Choroid plexus epithelial cell (primary cell): ENCODE measurements at regions not wholly inside any gene's neighbourhood (a gene's known extent, or its start where the extent isn't known, plus 50 kb on each side); places are given as distances from the start of the nearest gene placed in this dataset.

Experiments
- DNase-seq: peaks from one replicate; pipeline ENCODE4 v3.0.0-alpha.2; 2010; ENCODE audit warnings: low read depth
- H3K4me3 ChIP-seq: 2 replicates; pipeline ENCODE4 v1.5.1; 2011; ENCODE audit warnings: low read depth, mild to moderate bottlenecking, control low read depth, low read length, moderate library complexity
- CTCF ChIP-seq: conservative IDR thresholded peaks from 2 replicates; pipeline ENCODE4 v1.5.1; 2011; ENCODE audit warnings: low read depth, mild to moderate bottlenecking, control low read depth, inconsistent platforms, low read length, moderate library complexity

DNA sequence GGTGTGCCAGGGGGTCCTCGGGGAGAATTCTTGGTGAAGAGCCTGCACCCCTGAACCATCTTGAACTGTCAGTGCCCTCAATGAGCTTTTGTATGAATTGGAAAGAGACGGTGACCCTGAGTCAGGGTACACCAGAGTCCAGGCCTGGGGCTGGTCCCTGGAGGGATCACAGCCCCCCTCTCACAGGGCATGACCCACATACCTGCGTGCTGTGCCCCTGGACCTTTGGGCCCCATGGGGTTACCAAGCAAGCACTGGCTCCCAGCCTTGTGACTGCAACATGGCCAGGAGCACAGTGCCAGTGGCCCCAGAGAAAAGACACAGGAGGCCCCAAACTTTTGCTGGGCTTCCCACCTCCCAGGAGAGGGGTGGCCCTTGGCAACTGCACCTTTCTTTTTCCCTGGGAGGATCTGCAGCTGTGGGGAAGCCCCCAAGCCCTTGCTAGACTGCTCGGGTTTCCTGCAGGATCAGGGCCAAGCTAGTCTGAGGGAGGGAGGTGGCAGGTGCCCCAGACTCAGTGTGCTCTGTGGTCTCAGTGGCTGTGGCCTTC is 153.5 kb downstream of the ZNF248 start:
- no peak overlapping the region for H3K4me3 ChIP-seq
- DNase-seq: no peak
- TF ChIP-seq CTCF: no peak

DNA sequence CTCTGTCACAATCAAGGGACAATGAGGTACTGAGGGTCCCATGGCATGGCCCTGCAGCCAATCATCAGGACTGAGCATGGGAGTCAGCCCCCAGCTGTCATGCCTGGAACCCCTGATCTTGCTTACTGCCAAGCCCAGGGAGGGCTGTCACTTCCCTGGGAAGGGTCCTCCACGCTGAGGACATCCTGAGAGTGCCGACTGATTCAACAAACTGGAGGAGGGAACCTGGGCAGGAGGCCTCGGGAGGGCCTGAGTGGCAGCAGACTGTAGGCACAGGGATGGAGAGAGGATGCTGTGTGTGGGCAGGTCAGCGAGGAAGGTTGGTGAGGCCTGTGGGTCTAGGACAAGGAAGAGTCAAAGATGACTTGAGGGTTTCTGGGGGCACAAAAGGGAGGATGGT is 154.3 kb downstream of the ZNF248 start:
- H3K4me3 ChIP-seq: no peak overlapping the region
- DNase-seq: no peak
- no peak for TF ChIP-seq CTCF

DNA sequence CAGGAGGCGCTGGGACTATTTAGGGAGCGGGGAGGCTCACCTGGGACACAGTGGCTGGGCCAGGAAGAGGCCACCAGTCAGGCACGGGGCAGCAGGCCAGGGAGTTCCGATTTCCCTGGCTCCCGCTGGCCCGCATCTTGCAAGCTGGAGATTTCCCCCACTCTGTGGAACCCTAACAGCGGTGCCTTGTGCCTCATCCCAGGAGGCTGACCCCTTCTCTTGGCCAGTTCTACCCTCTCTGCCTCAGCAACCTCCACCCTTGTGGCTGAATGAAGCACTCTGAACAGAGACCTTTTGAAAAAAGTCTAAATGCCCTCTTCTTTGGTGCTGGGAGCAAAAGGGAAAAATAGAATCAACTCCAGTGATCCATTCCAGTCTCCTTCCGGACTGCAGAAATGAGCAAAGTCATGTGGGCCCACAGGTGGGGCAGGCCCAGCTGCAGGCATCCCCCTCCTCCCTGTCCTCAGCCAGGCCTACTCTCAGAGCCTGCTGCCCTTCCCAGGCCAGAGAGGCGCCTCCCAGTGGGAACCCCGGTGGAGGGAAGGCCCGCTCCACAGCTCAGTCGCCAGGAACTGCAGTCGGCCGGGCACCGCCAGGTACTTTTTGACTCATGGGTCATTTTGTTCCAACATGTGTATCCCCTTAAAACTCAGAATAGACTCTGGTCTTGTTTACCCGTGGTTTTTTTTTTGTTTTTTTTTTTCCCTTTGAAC is 155.5 kb downstream of the ZNF248 start:
- no peak for TF ChIP-seq CTCF
- DNase-seq: no peak
- no peak overlapping the region for H3K4me3 ChIP-seq

DNA sequence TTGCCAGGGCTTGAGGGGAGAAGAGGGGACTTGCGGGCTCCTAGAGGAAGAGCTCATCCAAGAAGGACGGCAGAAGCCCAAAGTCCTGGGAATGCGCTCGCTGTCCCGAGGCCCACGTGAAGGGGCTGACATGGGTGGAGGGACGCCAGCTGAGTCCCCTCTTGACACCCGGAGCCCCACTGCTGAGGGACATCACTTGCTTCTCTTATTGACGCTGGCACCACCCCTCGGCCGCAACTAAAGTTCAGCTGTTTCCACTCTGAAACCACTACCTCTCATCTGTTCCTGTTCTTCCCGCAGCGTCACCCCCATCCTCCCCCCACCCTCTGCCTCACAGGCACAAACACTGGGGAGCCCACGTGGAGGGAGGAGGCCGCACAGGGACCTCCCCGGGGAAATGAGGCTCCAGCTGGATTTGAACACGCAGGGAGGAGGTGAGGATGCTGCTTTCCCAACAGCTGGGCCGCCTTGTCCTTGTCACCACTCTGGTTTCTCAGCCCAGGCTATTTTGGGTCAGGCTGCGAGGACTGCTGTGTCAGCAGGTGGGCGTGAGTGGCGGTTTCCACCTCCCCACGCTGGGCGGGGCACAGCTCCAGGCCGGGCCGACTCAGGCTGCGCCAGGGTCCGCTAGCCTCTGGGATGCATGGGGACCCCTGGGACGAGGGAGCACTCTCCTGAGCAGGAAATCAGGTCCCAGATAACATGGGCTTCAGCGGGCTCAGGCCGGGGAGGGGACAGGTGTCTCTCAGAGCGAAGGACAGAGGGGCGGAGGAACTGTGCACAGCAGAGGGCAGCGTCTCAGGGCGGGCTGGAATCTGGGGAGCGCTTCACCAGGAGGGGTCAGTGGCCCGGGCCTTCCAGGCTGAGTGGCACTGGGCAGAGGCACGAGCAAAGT is 156.3 kb downstream of the ZNF248 start:
- DNase-seq: no peak
- TF ChIP-seq CTCF: no peak
- no peak overlapping the region for H3K4me3 ChIP-seq

DNA sequence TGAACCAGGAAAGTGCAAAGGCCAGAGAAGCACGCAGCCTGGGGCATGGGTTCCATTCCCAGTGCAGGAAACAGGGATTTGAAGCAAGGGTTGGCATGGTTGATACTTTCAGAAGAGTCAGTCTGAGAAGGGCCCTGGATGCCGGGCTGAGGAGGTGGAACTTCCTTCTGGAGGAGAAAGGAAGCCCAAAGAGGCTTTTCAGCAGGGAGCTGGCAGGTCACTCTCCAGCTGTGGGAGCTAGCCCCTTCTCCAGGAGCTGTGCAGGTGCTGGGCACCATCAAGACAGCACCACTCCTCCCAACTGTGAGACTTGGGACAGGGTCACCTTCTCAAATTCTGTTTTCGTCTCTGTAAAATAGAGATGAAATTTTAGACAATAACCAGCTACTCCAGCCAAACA is 169.8 kb downstream of the ZNF248 start:
- no peak overlapping the region for H3K4me3 ChIP-seq
- TF ChIP-seq CTCF: no peak
- no peak for DNase-seq

DNA sequence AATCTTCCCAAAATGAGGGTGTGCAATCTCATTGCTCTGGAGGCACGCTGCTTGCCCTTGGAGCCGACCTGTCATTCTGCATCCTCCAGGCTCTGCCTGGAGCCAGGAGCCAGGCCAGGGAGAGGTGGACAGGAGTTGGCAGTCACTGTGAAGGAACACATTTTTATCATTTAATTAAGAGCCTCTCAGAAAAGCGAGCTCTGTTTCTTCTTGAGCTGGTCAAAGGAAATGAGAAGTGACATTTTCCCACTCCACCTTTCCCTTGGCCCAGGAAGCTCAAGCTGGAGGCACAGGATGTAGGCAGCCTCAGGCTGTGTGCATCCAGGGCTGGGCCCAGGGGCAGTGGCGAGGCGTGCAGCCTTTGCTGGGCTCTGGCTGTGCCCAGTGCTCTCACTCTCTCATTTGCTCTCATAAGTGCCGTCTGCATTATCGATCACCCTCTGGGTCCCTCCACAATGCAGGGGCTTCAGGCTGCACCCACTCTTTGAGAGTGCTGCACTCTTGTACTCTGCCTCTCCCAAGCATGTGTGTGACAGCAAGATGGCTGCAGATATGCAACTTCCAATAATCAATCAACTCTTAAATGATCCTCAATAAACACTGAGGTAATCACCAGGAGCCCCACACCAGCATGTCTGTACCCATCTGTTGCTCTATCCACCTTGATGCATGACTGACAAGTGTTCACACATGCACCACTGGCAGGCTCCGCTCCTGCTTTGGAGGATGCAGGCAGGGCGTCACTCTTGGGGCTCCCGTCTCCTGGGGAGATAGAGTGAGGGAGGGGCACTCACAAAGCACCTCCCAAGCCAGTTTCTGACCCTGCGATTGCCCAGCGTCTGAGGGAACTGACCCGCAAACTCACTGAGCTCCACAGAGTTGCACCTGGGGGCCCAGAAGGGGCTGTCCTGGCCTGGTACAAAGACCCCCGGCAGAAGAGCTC is 171.4 kb downstream of the ZNF248 start:
- no peak for TF ChIP-seq CTCF
- DNase-seq: no peak
- no peak overlapping the region for H3K4me3 ChIP-seq
